ENCODE measurements at regions not wholly inside any gene's neighbourhood (a gene's known extent, or its start where the extent isn't known, plus 50 kb on each side); places are given as distances from the start of the nearest gene placed in this dataset.
"Not testable (repeated sequence)": the region's sequence is repeated elsewhere in the genome, so short reads cannot be mapped to it uniquely, and the experiment has no call there.

DNA sequence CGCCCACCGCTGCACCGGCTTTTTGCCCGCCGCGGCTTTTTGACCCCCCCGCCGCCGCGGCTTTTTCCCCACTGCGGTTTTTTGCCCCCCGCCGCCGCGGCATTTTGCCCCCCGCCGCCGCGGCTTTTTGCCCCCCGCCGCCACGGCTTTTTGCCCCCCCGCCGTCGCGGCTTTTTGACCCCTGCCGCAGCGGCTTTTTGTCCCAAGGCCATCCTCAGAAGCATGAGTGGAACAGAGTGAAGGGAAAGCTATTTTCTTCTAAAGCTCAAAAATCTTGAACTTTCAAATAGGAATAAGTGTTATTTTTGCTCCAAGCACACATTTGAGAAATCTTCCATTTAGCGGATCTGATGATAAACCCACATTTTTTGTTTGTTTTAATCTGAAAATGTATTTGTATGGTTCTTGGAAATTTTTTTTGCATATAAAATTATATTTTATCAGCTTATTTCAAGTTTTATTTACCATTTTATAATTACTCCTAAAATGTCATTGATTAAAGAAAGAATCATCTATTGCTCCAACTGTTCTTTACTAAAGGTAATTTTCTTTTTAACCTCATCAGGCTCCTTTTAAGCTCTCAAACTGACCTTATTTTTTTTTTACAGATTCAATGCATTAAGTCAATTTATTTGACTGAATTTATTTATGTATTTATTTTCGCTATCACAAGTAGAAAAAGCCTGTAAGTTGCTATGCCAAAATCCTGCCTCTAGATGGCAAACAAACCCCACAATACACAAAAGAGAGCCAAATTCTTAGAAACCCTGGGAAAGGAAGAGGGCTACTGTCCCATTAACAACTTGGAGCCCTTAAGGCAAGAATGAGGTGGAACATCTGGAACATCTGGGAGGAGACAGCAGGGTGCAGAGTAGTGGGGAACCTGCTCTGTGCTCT, 460.3 kb downstream of the ZNF33B start:
- H3K27ac ChIP-seq; intact Hi-C loops (cut with DNase I); H3K36me3 ChIP-seq; ATAC-seq; H3K27me3 ChIP-seq; H3K9me3 ChIP-seq; H3K4me3 ChIP-seq; H3K4me1 ChIP-seq; FAIRE-seq: not testable (repeated sequence)
- peak in 1 of 6 donors; percentile 20 for DNase-seq
- TF ChIP-seq, protein P1, sequence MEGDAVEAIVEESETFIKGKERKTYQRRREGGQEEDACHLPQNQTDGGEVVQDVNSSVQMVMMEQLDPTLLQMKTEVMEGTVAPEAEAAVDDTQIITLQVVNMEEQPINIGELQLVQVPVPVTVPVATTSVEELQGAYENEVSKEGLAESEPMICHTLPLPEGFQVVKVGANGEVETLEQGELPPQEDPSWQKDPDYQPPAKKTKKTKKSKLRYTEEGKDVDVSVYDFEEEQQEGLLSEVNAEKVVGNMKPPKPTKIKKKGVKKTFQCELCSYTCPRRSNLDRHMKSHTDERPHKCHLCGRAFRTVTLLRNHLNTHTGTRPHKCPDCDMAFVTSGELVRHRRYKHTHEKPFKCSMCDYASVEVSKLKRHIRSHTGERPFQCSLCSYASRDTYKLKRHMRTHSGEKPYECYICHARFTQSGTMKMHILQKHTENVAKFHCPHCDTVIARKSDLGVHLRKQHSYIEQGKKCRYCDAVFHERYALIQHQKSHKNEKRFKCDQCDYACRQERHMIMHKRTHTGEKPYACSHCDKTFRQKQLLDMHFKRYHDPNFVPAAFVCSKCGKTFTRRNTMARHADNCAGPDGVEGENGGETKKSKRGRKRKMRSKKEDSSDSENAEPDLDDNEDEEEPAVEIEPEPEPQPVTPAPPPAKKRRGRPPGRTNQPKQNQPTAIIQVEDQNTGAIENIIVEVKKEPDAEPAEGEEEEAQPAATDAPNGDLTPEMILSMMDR (IDR thresholded peaks at IDR 0.05) = peak in 3 of 4 donors; percentile 23 to 33 (median 32)
- 5 to 10% methylated on average over 30 of the region's 30 CpGs for WGBS, 2 donors

DNA sequence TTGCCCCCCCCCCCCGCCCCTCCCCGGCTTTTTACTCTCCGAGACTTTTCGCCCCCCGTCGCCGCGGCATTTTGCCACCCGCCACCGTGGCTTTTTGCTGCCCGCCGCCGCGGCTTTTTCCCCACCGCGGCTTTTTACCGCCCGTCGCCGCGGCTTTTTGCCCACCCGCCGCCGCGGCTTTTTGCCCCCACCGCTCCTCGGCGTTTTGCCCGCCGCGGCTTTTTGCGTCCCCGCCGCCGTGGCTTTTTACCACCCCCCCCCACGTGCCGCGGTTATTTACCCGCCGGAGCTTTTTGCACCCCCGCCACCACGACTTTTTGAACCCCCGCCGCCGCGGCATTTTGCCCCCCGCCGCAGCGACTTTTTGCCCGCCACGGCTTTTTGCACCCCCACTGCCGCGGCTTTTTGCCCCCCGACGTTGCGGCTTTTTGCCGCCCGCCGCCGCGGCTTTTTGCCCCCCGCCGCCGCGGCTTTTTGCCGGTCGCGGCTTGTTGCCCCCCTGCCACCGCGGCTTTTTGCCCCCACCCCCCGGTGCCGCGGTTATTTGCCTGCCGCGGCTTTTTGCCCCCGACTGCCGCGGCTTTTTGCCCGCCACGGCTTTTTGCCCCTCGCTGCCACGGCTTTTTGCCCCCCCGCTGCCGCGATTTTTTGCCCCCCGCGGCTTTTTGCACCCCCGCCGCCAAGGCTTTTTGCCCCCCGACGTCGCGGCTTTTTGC, 461.1 kb downstream of the ZNF33B start:
- H3K27me3 ChIP-seq = peaks cover 0 to 4% (median 1%) of the 10 kb centered on the region in 4 donors
- TF ChIP-seq, protein P1 (IDR thresholded peaks at IDR 0.05) = no peak
- H3K4me1 ChIP-seq = peaks cover 0 to 3% (median 0%) of the 10 kb centered on the region in 3 donors
- FAIRE-seq (no peak), ATAC-seq (no peak), DNase-seq (peak in 3 of 6 donors; percentile 17 to 50 (median 50))
- no peaks in the 10 kb centered on the region for H3K9me3 ChIP-seq
- no peak overlapping the region for H3K27ac ChIP-seq
- H3K4me3 ChIP-seq = no peak overlapping the region
- H3K36me3 ChIP-seq = no peaks in the 10 kb centered on the region
- intact Hi-C loops (cut with DNase I) = no loop called here
- 4 to 8% methylated on average over 46 to 92 of the region's 93 CpGs for WGBS, 2 donors

DNA sequence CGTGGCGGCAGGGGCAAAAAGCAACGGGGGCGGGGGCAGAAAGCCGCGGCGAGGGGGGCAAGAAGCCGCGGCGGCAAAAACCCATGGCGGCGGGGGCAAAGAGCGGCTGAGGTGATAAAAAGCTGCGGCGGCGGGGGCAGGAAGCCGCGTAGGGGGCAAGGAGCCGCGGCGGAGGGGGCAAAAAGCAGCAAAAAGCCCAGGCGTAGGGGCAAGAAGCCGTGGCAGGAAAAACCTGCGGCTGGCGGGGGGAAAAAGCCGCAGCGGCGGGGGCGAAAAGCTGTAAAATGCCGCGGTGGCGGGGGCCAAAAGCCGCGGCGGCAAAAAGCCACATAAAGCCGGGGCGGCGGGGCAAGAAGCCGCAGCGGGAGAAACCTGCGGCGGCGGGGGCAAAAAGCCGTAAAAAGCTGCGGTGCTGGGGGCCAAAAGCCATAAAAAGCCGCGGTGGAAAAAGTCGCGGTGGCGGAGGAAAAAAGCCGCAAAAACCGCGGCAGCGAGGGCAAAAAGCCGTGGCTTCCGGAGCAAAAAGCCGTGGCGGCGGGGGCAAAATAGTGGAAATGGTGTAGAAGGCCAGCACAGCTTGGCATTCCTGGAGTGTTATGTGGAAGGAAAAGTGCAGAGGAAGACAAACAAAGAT, 487.8 kb downstream of the ZNF33B start:
- Histone ChIP-seq H3K27me3 (no peaks in the 10 kb centered on the region), H3K27ac (no peak overlapping the region), H3K36me3 (no peaks in the 10 kb centered on the region), H3K4me3 (no peak overlapping the region), H3K9me3 (no peaks in the 10 kb centered on the region), H3K4me1 (no peaks in the 10 kb centered on the region)
- ATAC-seq = no peak
- 28 to 54% methylated on average over 56 to 59 of the region's 59 CpGs for WGBS, 2 donors
- FAIRE-seq = no peak
- intact Hi-C loops (cut with DNase I) = no loop called here
- peak in 1 of 6 donors; percentile 13 for DNase-seq
- TF ChIP-seq, protein P1 (IDR thresholded peaks at IDR 0.05) = no peak

DNA sequence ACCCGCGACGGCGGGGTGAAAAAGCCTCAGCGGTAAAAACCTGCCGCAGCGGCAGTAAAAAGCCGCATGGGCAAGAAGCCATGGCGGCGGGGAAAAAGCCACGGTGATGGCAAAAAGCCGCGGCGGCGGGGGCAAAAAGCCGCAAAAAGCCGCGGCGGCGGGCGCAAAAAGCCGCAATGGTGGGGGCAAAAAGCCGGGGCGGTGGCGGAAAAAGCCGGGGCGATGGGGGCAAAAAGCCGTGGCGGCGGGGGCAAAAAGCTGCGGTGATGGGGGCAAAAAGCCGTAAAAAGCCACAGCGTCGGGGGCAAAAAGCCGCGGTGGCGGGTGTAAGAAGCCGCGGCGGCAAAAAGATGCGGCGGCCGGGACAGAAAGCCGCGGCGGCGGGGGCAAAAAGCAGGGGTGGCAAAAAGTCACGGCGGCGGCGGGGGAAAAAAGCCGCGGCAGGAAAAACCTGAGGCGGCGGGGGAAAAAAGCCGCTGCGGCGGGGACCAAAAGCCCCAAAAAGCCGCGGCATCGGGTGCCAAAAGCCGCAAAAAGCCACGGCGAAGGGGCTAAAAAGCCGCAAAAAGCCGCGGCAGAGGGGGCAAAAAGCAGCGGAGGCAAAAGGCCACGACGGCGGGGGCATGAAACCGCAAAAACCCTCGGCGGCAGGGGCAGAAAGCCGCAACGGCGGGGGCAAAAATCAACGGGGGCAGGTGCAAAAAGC, 488.5 kb downstream of the ZNF33B start:
- DNase-seq (peak in 2 of 6 donors; percentile 27 to 48), ATAC-seq (no peak), FAIRE-seq (no peak)
- Histone ChIP-seq H3K4me1 (no peaks in the 10 kb centered on the region), H3K4me3 (no peak overlapping the region), H3K27me3 (no peaks in the 10 kb centered on the region), H3K27ac (no peak overlapping the region), H3K36me3 (no peaks in the 10 kb centered on the region), H3K9me3 (no peaks in the 10 kb centered on the region)
- intact Hi-C loops (cut with DNase I) = no loop called here
- 34 to 52% methylated on average over 75 to 78 of the region's 78 CpGs for WGBS, 2 donors
- TF ChIP-seq, protein P1 (IDR thresholded peaks at IDR 0.05) = no peak

Data from pancreas (tissue), 10 donors.